HG02798 (cell line): ENCODE measurements at regions not wholly inside any gene's neighbourhood (a gene's known extent, or its start where the extent isn't known, plus 50 kb on each side); places are given as distances from the start of the nearest gene placed in this dataset.

ENCODE experiments used
- ATAC-seq: cut with Tn5 transposase; IDR thresholded peaks from one replicate; pipeline ENCODE4 v1.9.1; 2021; ENCODE audit warnings: mild to moderate bottlenecking; ENCODE audit not compliant: unreplicated experiment, poor library complexity

GRCh38 chr2:198476007-198476406, 671.6 kb downstream of the PLCL1 start:
- no peak for ATAC-seq

GRCh38 chr2:198471291-198471690, 666.9 kb downstream of the PLCL1 start:
- ATAC-seq = no peak

GRCh38 chr2:198468136-198468535, 663.7 kb downstream of the PLCL1 start:
- no peak for ATAC-seq

GRCh38 chr2:198465970-198466369, 661.6 kb downstream of the PLCL1 start:
- no peak for ATAC-seq

GRCh38 chr2:198456418-198456817, 652.0 kb downstream of the PLCL1 start:
- ATAC-seq = no peak

GRCh38 chr2:198453866-198454265, 649.5 kb downstream of the PLCL1 start:
- ATAC-seq = no peak

GRCh38 chr2:198452327-198452726, 647.9 kb downstream of the PLCL1 start:
- no peak for ATAC-seq

GRCh38 chr2:198448789-198449188, 644.4 kb downstream of the PLCL1 start:
- ATAC-seq = no peak

GRCh38 chr2:198444800-198445287, 640.5 kb downstream of the PLCL1 start:
- ATAC-seq = no peak

GRCh38 chr2:198441901-198442300, 637.5 kb downstream of the PLCL1 start:
- ATAC-seq = no peak

- ATAC-seq = no peak
Observed at GRCh38 chr2:198441246-198441645, 636.9 kb downstream of the PLCL1 start.

GRCh38 chr2:198440833-198441232, 636.4 kb downstream of the PLCL1 start:
- no peak for ATAC-seq

GRCh38 chr2:198438331-198438730, 633.9 kb downstream of the PLCL1 start:
- ATAC-seq = no peak

GRCh38 chr2:198424112-198424511, 619.7 kb downstream of the PLCL1 start:
- ATAC-seq = no peak

- no peak for ATAC-seq
Observed at GRCh38 chr2:198417836-198418235, 613.4 kb downstream of the PLCL1 start.

- no peak for ATAC-seq
Observed at GRCh38 chr2:198414976-198415375, 610.6 kb downstream of the PLCL1 start.

- ATAC-seq = no peak
Observed at GRCh38 chr2:198411936-198412335, 607.5 kb downstream of the PLCL1 start.

GRCh38 chr2:198408171-198408570, 603.8 kb downstream of the PLCL1 start:
- ATAC-seq = no peak

- no peak for ATAC-seq
Observed at GRCh38 chr2:198405311-198405710, 600.9 kb downstream of the PLCL1 start.

GRCh38 chr2:198401644-198402043, 597.3 kb downstream of the PLCL1 start:
- ATAC-seq = no peak

GRCh38 chr2:198400999-198401398, 596.6 kb downstream of the PLCL1 start:
- ATAC-seq = no peak

- no peak for ATAC-seq
Observed at GRCh38 chr2:198394208-198394607, 589.8 kb downstream of the PLCL1 start.

- no peak for ATAC-seq
Observed at GRCh38 chr2:198390670-198391069, 586.3 kb downstream of the PLCL1 start.
